ENCODE measurements at regions not wholly inside any gene's neighbourhood (a gene's known extent, or its start where the extent isn't known, plus 50 kb on each side); places are given as distances from the start of the nearest gene placed in this dataset.

GRCh38 chr4:188727746-188728145 is 588.5 kb downstream of the TRIML1 start:
- TF ChIP-seq CTCF (IDR thresholded peaks at IDR 0.05) (no peak), POLR2A (IDR thresholded peaks at IDR 0.05) (no peak)

All from thyroid gland (tissue), 4 donors.